ENCODE measurements at regions not wholly inside any gene's neighbourhood (a gene's known extent, or its start where the extent isn't known, plus 50 kb on each side); places are given as distances from the start of the nearest gene placed in this dataset.
"Not testable (repeated sequence)": the region's sequence is repeated elsewhere in the genome, so short reads cannot be mapped to it uniquely, and the experiment has no call there.

- no peaks in the 10 kb centered on the region; the same call in 1 of the 2 replicates for H3K4me1 ChIP-seq (ENCODE audit: insufficient read depth, low read length)
- H3K4me3 ChIP-seq (ENCODE audit: low read length), result no peak overlapping the region
- H3K27me3 ChIP-seq (ENCODE audit: insufficient read depth, low read length), result no peaks in the 10 kb centered on the region
- H3K36me3 ChIP-seq (ENCODE audit: insufficient read depth, low read depth, low read length), result no peaks in the 10 kb centered on the region
- no peak overlapping the region for H3K27ac ChIP-seq (ENCODE audit: low read length)
- H3K9ac ChIP-seq (ENCODE audit: low read depth, low read length), result no peak overlapping the region
- no peaks in the 10 kb centered on the region for H3K9me3 ChIP-seq (ENCODE audit: insufficient read depth, low read depth, low read length)
Measured at GRCh38 chr18:25553631-25554263, 201.8 kb upstream of the ZNF521 start.

GRCh38 chr18:25544546-25545287 is 192.8 kb upstream of the ZNF521 start:
- Histone ChIP-seq H3K27ac (ENCODE audit: low read length) (no peak overlapping the region), H3K4me3 (ENCODE audit: low read length) (no peak overlapping the region), H3K36me3 (ENCODE audit: insufficient read depth, low read depth, low read length) (no peaks in the 10 kb centered on the region), H3K9ac (ENCODE audit: low read depth, low read length) (no peak overlapping the region), H3K27me3 (ENCODE audit: insufficient read depth, low read length) (no peaks in the 10 kb centered on the region), H3K9me3 (ENCODE audit: insufficient read depth, low read depth, low read length) (no peaks in the 10 kb centered on the region), H3K4me1 (ENCODE audit: insufficient read depth, low read length) (no peaks in the 10 kb centered on the region)

- H3K36me3 ChIP-seq (ENCODE audit: insufficient read depth, low read depth, low read length), result no peaks in the 10 kb centered on the region
- no peak overlapping the region for H3K9ac ChIP-seq (ENCODE audit: low read depth, low read length)
- no peak overlapping the region for H3K4me3 ChIP-seq (ENCODE audit: low read length)
- no peak overlapping the region for H3K27ac ChIP-seq (ENCODE audit: low read length)
- H3K9me3 ChIP-seq (ENCODE audit: insufficient read depth, low read depth, low read length), result no peaks in the 10 kb centered on the region; the same call in 1 of the 2 replicates
- no peaks in the 10 kb centered on the region for H3K27me3 ChIP-seq (ENCODE audit: insufficient read depth, low read length)
- H3K4me1 ChIP-seq (ENCODE audit: insufficient read depth, low read length), result no peaks in the 10 kb centered on the region
Measured at GRCh38 chr18:25538175-25538922, 186.4 kb upstream of the ZNF521 start.

GRCh38 chr18:25535495-25535894 is 183.5 kb upstream of the ZNF521 start:
- Histone ChIP-seq H3K36me3 (ENCODE audit: insufficient read depth, low read depth, low read length) (no peaks in the 10 kb centered on the region; the same call in 1 of the 2 replicates), H3K4me3 (ENCODE audit: low read length) (no peak overlapping the region), H3K9ac (ENCODE audit: low read depth, low read length) (no peak overlapping the region), H3K9me3 (ENCODE audit: insufficient read depth, low read depth, low read length) (peaks cover 4% of the 10 kb centered on the region; the same call in 1 of the 2 replicates), H3K4me1 (ENCODE audit: insufficient read depth, low read length) (no peaks in the 10 kb centered on the region), H3K27me3 (ENCODE audit: insufficient read depth, low read length) (no peaks in the 10 kb centered on the region), H3K27ac (ENCODE audit: low read length) (no peak overlapping the region)

- Histone ChIP-seq H3K4me1 (ENCODE audit: insufficient read depth, low read length) (no peaks in the 10 kb centered on the region), H3K27ac (ENCODE audit: low read length) (no peak overlapping the region), H3K27me3 (ENCODE audit: insufficient read depth, low read length) (no peaks in the 10 kb centered on the region), H3K9me3 (ENCODE audit: insufficient read depth, low read depth, low read length) (peaks cover 4% of the 10 kb centered on the region; the same call in 1 of the 2 replicates), H3K36me3 (ENCODE audit: insufficient read depth, low read depth, low read length) (no peaks in the 10 kb centered on the region; the same call in 1 of the 2 replicates), H3K4me3 (ENCODE audit: low read length) (no peak overlapping the region), H3K9ac (ENCODE audit: low read depth, low read length) (no peak overlapping the region)
Measured at GRCh38 chr18:25534401-25534800, 182.4 kb upstream of the ZNF521 start.

- no peaks in the 10 kb centered on the region; the same call in 1 of the 2 replicates for H3K36me3 ChIP-seq (ENCODE audit: insufficient read depth, low read depth, low read length)
- H3K4me1 ChIP-seq (ENCODE audit: insufficient read depth, low read length), result no peaks in the 10 kb centered on the region
- H3K9ac ChIP-seq (ENCODE audit: low read depth, low read length), result no peak overlapping the region
- H3K9me3 ChIP-seq (ENCODE audit: insufficient read depth, low read depth, low read length), result peaks cover 4% of the 10 kb centered on the region; the same call in 1 of the 2 replicates
- H3K27ac ChIP-seq (ENCODE audit: low read length), result no peak overlapping the region
- no peaks in the 10 kb centered on the region for H3K27me3 ChIP-seq (ENCODE audit: insufficient read depth, low read length)
- no peak overlapping the region for H3K4me3 ChIP-seq (ENCODE audit: low read length)
Measured at GRCh38 chr18:25533218-25533617, 181.3 kb upstream of the ZNF521 start.

GRCh38 chr18:25531207-25531606 is 179.2 kb upstream of the ZNF521 start:
- Histone ChIP-seq H3K4me3 (ENCODE audit: low read length) (no peak overlapping the region), H3K9ac (ENCODE audit: low read depth, low read length) (no peak overlapping the region), H3K36me3 (ENCODE audit: insufficient read depth, low read depth, low read length) (no peaks in the 10 kb centered on the region; the same call in 1 of the 2 replicates), H3K9me3 (ENCODE audit: insufficient read depth, low read depth, low read length) (0 out of 2 replicates have a peak, but pooled peaks cover 4% of the 10 kb centered on the region), H3K4me1 (ENCODE audit: insufficient read depth, low read length) (no peaks in the 10 kb centered on the region), H3K27ac (ENCODE audit: low read length) (no peak overlapping the region), H3K27me3 (ENCODE audit: insufficient read depth, low read length) (no peaks in the 10 kb centered on the region)

GRCh38 chr18:25525789-25526188 is 173.8 kb upstream of the ZNF521 start:
- H3K4me1 ChIP-seq (ENCODE audit: insufficient read depth, low read length); H3K4me3 ChIP-seq (ENCODE audit: low read length); H3K27ac ChIP-seq (ENCODE audit: low read length); H3K36me3 ChIP-seq (ENCODE audit: insufficient read depth, low read depth, low read length); H3K9ac ChIP-seq (ENCODE audit: low read depth, low read length); H3K9me3 ChIP-seq (ENCODE audit: insufficient read depth, low read depth, low read length); H3K27me3 ChIP-seq (ENCODE audit: insufficient read depth, low read length): not testable (repeated sequence)

- no peaks in the 10 kb centered on the region for H3K9me3 ChIP-seq (ENCODE audit: insufficient read depth, low read depth, low read length)
- no peak overlapping the region for H3K27ac ChIP-seq (ENCODE audit: low read length)
- peaks cover 4% of the 10 kb centered on the region; the same call in 1 of the 2 replicates for H3K4me1 ChIP-seq (ENCODE audit: insufficient read depth, low read length)
- no peaks in the 10 kb centered on the region for H3K36me3 ChIP-seq (ENCODE audit: insufficient read depth, low read depth, low read length)
- no peak overlapping the region for H3K4me3 ChIP-seq (ENCODE audit: low read length)
- no peaks in the 10 kb centered on the region for H3K27me3 ChIP-seq (ENCODE audit: insufficient read depth, low read length)
- no peak overlapping the region for H3K9ac ChIP-seq (ENCODE audit: low read depth, low read length)
Measured at GRCh38 chr18:25518716-25519053, 166.7 kb upstream of the ZNF521 start.

- Histone ChIP-seq H3K9ac (ENCODE audit: low read depth, low read length) (no peak overlapping the region), H3K4me1 (ENCODE audit: insufficient read depth, low read length) (peaks cover 4% of the 10 kb centered on the region; the same call in 1 of the 2 replicates), H3K4me3 (ENCODE audit: low read length) (no peak overlapping the region), H3K36me3 (ENCODE audit: insufficient read depth, low read depth, low read length) (no peaks in the 10 kb centered on the region), H3K9me3 (ENCODE audit: insufficient read depth, low read depth, low read length) (no peaks in the 10 kb centered on the region), H3K27me3 (ENCODE audit: insufficient read depth, low read length) (no peaks in the 10 kb centered on the region), H3K27ac (ENCODE audit: low read length) (no peak overlapping the region)
Measured at GRCh38 chr18:25517881-25518715, 166.1 kb upstream of the ZNF521 start.
